NCI-H82 treated with DMSO at 0.1 percent for 48 hours (cell line): ENCODE measurements at regions not wholly inside any gene's neighbourhood (a gene's known extent, or its start where the extent isn't known, plus 50 kb on each side); places are given as distances from the start of the nearest gene placed in this dataset.

Experiments used
- DNase-seq: peaks from one replicate; lab custom pipeline; 2025; ENCODE audit not compliant: unreplicated experiment; lab: John Stamatoyannopoulos, UW

GRCh38 chr6:91864911-91865310, 1278.0 kb upstream of the MAP3K7 start:
- DNase-seq: no peak

GRCh38 chr6:91860541-91861335, 1273.9 kb upstream of the MAP3K7 start:
- DNase-seq: no peak

- DNase-seq: no peak
Measured at GRCh38 chr6:91852252-91852651, 1265.4 kb upstream of the MAP3K7 start.

GRCh38 chr6:91834813-91835212, 1247.9 kb upstream of the MAP3K7 start:
- no peak for DNase-seq

DNA sequence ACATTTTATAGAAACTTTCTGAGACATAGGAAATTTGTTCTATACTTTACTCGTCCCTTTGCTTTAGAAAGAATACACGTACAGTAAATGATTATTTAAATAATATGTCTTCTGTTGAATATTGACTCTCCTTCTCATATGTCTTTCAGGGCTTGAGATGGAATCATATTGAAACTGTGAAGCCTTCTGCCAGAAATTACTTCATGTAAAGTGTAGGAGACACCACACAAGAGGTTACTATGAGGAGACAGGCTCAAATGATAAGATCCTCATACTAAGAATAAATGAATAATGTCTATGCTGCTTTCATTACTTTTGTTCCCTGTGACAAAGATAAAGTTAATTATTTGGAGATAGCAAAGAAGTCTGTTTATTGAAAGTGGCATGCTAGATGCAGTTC, 1240.3 kb upstream of the MAP3K7 start:
- no peak for DNase-seq

DNA sequence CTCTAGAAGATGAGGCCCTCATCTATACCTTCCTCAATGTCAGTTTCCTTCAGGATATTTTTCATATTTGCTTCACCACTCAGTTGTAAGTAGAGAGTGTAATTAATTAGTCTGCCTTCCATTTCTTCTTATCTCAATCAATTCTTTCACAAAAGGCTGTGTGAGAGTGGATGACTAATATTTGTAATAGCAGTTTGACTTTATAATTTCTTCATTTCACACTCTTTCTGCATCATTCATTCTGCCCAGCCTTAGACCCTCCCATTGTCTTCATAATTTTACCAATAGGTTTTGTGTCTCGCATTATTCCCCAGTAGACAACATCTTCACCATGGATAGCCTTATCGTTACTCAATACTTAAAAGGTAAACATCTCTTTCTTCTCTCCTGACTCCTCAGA, 1239.3 kb upstream of the MAP3K7 start:
- DNase-seq: no peak

DNA sequence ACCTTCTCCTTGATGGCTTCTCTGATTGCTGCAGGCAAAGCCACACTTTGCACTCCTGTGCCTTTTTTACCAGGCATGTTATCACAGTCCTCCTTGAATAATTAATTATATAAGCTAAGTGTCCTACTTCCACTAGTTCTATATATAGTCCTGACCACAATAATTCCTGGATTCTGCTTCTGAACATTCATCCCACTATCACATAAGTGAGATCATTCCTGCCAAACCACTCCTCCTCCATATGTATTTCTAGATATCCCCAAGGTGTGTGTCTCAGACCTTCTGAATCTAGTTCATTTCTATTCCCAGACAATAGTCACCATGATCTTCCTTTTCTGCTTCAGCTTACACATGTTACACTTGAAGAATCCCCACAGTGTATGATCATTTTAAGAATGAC, 1237.5 kb upstream of the MAP3K7 start:
- no peak for DNase-seq

- DNase-seq: no peak
Measured at GRCh38 chr6:91822581-91822980, 1235.7 kb upstream of the MAP3K7 start.

DNA sequence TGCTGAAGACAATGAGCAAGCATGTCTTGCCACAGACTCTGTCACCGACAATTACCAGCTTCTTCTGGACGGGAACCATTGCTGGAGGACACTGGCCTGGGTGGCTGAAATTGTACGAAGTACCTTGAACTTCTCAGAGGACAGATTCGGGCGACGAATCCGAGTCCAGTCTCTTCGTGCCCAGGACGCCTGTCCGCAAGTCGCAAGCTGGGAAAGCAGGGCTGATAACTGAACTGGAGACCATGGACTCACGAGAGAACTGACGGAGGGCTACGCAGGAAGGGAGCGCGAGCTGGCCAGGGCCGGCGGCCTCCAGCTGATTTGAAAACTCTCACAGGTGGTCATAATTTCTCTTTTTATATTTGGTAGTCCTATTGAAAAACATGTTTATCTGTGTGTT, 1229.5 kb upstream of the MAP3K7 start:
- no peak for DNase-seq

GRCh38 chr6:91813641-91814040, 1226.8 kb upstream of the MAP3K7 start:
- no peak for DNase-seq

- DNase-seq: peak; percentile 37
Measured at GRCh38 chr6:91812596-91813274, 1225.9 kb upstream of the MAP3K7 start.

DNA sequence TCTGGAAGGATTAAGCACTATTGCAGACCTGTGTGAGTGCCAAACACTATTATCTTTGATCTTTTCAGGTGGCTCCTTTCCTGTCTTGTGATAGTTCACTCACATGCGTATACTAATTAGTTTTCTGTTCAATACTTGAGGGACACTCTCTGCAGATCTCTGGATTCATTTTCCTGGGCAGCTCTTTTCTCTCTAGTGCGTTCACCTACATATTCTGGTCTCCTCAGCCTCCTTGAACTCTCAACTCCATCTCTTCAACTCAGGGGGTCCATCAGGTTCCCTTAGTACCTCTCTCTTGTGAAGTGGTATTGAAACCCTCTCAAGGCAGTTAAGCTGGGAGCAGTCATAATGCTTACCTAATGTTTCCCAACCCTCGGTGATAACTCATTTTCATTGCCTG, 1218.1 kb upstream of the MAP3K7 start:
- no peak for DNase-seq

- DNase-seq: no peak
Measured at GRCh38 chr6:91802431-91802830, 1215.6 kb upstream of the MAP3K7 start.

DNA sequence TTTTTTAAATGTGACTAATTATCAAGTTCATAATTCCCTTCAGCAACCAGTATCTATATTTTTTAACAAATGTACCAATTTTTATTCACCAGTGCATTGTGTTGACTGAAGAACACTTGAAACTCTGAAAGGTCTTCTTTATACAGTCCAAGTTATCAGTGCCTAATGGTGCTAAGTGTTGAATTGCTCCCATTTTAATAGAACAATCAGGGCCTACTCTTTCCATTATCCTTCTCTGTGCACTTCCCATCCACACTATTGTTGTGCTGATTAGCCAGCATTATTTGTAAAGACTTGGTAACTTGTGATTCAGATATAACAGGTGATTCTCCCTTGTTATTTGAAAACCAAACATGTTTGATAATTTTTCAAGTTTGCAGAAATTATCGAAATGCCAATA, 1209.7 kb upstream of the MAP3K7 start:
- no peak for DNase-seq

DNA sequence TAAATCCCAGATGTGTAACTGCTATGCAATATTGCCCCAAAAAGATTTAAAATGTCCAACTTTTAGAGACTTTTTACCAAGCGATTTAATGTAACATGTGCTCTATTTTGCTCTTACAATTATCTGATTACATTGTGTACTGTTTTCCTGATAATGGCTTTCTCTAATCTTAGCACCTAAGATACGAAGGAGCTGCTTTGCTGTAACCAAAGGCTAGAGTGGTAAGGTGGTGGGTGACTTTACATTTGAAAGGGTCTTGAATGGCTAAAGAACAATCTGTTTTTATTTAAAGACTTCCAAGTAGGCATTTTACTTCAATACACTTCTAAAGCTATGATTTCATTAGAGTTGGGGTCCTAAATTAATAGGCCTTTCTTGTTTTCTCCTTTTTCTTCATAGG, 1201.6 kb upstream of the MAP3K7 start:
- DNase-seq: no peak

DNA sequence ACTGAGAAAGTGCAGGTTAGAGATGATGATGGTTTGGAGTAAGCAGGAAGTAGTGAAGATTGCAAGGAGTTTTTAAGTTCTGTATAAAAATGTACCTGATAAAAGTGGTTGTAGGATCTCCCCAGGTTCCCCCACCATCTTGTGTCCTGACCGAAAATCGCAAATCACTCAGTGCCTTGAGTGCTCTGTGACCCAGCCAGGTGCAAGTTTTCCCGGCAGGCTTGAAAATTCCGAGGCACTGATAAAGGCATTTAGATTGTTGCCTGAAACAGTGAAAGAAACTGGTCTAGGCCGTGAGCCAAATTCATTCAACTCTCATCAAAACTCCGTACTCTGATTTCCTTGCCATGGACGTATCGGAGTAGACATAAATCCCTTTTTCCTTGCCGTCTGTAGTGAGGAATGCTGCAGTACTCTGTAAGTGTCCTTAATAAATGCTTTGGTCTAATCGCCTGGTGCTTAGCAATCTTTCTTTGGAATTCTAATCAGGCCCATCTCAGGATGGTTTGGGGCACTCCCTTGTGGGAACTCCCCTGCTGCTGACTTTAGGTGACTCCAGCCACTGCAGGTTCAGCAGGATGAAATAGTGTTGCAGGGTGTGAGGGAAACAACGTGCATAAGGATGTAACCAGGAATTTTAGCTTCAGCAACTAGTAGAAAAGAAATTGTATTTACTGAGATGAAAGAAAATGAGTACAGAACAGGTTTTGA, 1199.8 kb upstream of the MAP3K7 start:
- no peak for DNase-seq

DNA sequence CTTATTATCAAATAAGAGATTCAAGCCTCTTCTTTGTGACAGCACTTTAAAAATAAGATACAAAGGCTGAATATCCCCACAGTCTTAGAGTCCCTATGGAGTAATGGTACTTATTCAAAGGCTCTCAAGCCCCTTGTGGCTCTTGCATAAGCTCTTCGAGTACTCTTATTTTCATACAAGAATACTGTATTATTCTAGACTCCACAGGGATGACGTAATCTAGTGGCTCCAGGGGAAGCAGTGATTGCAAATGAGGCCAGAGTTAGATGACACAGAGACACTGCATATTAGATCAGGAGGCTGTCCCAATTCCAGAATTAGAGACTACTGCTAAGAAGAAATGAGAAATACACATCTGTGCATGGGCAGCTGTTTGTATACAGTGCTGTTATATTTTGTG, 1195.9 kb upstream of the MAP3K7 start:
- no peak for DNase-seq

GRCh38 chr6:91781946-91782345, 1195.1 kb upstream of the MAP3K7 start:
- peak; percentile 35 for DNase-seq

GRCh38 chr6:91780270-91780669, 1193.4 kb upstream of the MAP3K7 start:
- no peak for DNase-seq

DNA sequence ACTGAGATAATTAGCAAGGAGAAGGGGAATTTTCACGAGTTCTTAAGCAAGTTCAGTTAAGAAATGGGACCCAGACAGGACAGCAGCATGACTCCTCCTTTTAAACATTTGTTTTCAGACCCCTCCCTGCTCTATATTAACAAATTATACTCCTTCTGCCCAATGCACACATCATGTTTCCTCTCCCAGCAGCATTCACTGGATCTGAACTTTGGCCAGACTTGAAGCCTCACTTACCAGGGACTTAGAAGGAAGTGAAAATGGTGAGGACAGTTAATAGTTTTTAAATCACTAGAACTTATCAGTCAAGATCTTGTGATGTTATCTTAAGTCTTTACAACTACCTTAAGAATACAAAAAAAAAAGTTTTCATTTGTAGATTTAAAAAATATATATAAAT, 1174.7 kb upstream of the MAP3K7 start:
- DNase-seq: no peak

- DNase-seq: no peak
Measured at GRCh38 chr6:91754691-91755090, 1167.8 kb upstream of the MAP3K7 start.

- DNase-seq: no peak
Measured at GRCh38 chr6:91751526-91751925, 1164.7 kb upstream of the MAP3K7 start.
